ENCODE measurements at regions not wholly inside any gene's neighbourhood (a gene's known extent, or its start where the extent isn't known, plus 50 kb on each side); places are given as distances from the start of the nearest gene placed in this dataset.
"Not testable (repeated sequence)": the region's sequence is repeated elsewhere in the genome, so short reads cannot be mapped to it uniquely, and the experiment has no call there.

DNA sequence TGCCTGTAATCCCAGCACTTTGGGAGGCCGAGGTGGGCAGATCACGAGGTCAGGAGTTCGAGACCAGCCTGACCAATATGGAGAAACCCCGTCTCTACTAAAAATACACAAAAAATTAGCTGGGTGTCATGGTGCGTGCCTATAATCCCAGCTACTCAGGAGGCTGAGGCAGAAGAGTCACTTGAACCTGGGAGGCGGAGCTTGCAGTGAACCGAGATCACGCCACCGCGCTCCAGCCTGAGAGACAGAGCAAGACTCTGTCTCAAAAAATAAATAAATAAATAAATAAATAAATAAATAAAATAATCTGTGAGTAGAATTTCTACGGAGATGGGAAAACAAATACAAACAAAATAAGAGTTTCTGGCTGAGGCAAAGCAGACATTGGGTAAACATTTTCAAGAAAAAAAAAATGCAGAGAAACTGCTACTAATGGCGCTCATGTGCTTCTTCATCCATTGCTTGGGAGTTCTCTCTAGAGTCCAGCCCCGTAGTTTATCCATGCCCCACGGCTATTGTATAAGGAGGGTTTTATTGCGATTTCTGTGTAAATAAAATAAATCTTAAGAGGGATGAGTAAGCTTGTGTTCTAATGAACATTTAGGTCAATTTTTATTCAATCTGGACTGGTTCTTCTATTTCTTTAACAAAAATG lies 1161.9 kb downstream of the IGSF11 start:
- H3K4ac ChIP-seq (replicated peaks; ENCODE audit: insufficient read length, low read depth, low read length); H4K91ac ChIP-seq (replicated peaks; ENCODE audit: insufficient read length, low read length); H2AK5ac ChIP-seq (ENCODE audit: low read depth, low read length); H4K20me1 ChIP-seq (replicated peaks in 1 of 2; ENCODE audit: control insufficient read depth in 1 of 2, insufficient read depth in 2 of 2, low read length in 2 of 2); H3K23me2 ChIP-seq (ENCODE audit: low read depth, low read length); H3K14ac ChIP-seq (ENCODE audit: insufficient read length); H2BK12ac ChIP-seq (ENCODE audit: low read depth, low read length); H3K4me3 ChIP-seq (ENCODE audit: extremely low read depth in 1 of 4, insufficient read depth in 2 of 4, low read depth in 3 of 4, low read length in 4 of 4); H3K56ac ChIP-seq (replicated peaks; ENCODE audit: insufficient read length, low read depth, low read length); H3K9ac ChIP-seq (replicated peaks in 1 of 4; ENCODE audit: extremely low read depth in 1 of 4, low read depth in 3 of 4, low read length in 3 of 4); FAIRE-seq; H2BK120ac ChIP-seq (replicated peaks; ENCODE audit: low read depth, low read length); H3K4me2 ChIP-seq (ENCODE audit: insufficient read depth in 1 of 2, low read depth in 2 of 2, low read length in 2 of 2); H4K8ac ChIP-seq (ENCODE audit: extremely low read depth, insufficient read depth, low read length); H3K36me3 ChIP-seq (ENCODE audit: control insufficient read depth in 2 of 4, insufficient read depth in 4 of 4, low read length in 3 of 4); H2AFZ ChIP-seq (ENCODE audit: low read length); H2BK15ac ChIP-seq (ENCODE audit: low read length); H3K18ac ChIP-seq (ENCODE audit: extremely low read depth, low read length); H3K4me1 ChIP-seq (replicated peaks in 1 of 4; ENCODE audit: control insufficient read depth in 3 of 4, insufficient read depth in 4 of 4, low read length in 3 of 4); H4K5ac ChIP-seq (ENCODE audit: insufficient read length, low read depth, low read length); POLR2A ChIA-PET (ENCODE audit: partially characterized antibody); H3K9me3 ChIP-seq (ENCODE audit: insufficient read depth in 2 of 2, low read depth in 1 of 2, low read length in 1 of 2); H3K27ac ChIP-seq (ENCODE audit: low read depth, low read length); H3K79me2 ChIP-seq (ENCODE audit: control insufficient read depth in 1 of 2, insufficient read depth in 2 of 2, low read length in 2 of 2); H2BK20ac ChIP-seq (ENCODE audit: low read length); H3K79me1 ChIP-seq (ENCODE audit: low read depth, low read length); DNase-seq (ENCODE audit: low read depth in 1 of 2, low spot score in 2 of 2); H2BK5ac ChIP-seq (ENCODE audit: low read depth, low read length); H3K27me3 ChIP-seq (replicated peaks in 1 of 4; ENCODE audit: control insufficient read depth in 3 of 4, extremely low read depth in 1 of 4, insufficient read depth in 3 of 4, low read length in 3 of 4); H3K23ac ChIP-seq (ENCODE audit: insufficient read length): not testable (repeated sequence)
- 94% methylated on average over 15 of the region's 15 CpGs; no CpG with 5 or more reads in 1 of the 2 experiments for WGBS, 2 experiments (ENCODE audit: extremely low coverage in 1 of 2, insufficient coverage in 1 of 2, insufficient read length in 1 of 2, insufficient replicate concordance in 2 of 2, low coverage in 1 of 2, low lambda C conversion rate in 2 of 2, missing lambda C conversion rate in 1 of 2)
- CTCF ChIA-PET (ENCODE audit: partially characterized antibody) = interaction anchor here (0.7 to 1.1 kb wide), 3 partner anchors 12 to 423 kb away, joined by 4 to 6 read pairs (median 6); no protein-coding TSS in a partner anchor
